ENCODE measurements at regions not wholly inside any gene's neighbourhood (a gene's known extent, or its start where the extent isn't known, plus 50 kb on each side); places are given as distances from the start of the nearest gene placed in this dataset.

DNA sequence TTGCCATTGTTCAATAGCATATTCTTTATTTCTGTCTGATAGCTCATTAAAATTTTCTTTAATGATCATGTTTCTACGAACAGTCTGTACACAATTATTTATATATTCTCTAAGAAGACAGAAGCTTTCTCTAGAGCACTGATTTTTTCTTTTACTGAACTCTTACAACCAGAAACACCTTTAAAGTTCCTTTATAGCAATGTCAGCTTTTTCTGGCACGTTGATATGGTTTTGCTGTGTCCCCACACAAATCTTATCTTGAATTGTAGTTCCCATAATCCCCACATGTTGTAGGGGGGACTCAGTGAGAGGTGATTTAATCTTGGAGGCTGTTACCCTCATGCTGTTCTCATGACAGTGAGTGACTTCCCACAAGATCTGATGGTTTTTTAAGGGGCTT is 299.4 kb downstream of the PPARGC1A start:
- TF ChIP-seq, protein P1, sequence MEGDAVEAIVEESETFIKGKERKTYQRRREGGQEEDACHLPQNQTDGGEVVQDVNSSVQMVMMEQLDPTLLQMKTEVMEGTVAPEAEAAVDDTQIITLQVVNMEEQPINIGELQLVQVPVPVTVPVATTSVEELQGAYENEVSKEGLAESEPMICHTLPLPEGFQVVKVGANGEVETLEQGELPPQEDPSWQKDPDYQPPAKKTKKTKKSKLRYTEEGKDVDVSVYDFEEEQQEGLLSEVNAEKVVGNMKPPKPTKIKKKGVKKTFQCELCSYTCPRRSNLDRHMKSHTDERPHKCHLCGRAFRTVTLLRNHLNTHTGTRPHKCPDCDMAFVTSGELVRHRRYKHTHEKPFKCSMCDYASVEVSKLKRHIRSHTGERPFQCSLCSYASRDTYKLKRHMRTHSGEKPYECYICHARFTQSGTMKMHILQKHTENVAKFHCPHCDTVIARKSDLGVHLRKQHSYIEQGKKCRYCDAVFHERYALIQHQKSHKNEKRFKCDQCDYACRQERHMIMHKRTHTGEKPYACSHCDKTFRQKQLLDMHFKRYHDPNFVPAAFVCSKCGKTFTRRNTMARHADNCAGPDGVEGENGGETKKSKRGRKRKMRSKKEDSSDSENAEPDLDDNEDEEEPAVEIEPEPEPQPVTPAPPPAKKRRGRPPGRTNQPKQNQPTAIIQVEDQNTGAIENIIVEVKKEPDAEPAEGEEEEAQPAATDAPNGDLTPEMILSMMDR (IDR thresholded peaks at IDR 0.05) = no peak
- TF ChIP-seq EZH2 (IDR thresholded peaks at IDR 0.05; ENCODE audit: borderline replicate concordance, insufficient read depth, low read depth, low read length, poor library complexity, severe bottlenecking) = no peak
